Esophagus squamous epithelium (tissue), 4 donors: ENCODE measurements at regions not wholly inside any gene's neighbourhood (a gene's known extent, or its start where the extent isn't known, plus 50 kb on each side); places are given as distances from the start of the nearest gene placed in this dataset.

Experiments
- CTCF ChIP-seq, 6 experiments: fragments of 450-650 bp in 4 of 6; fragments of 200-600 bp in 2 of 6; sonication (generic) in 2 of 6; IDR thresholded peaks; one replicate each; pipeline ENCODE4 v1.5.1; 2016 to 2019; ENCODE audit warnings: antibody characterized with exemption in 6 of 6, mild to moderate bottlenecking in 4 of 6, moderate library complexity in 4 of 6
- POLR2A ChIP-seq, 4 donors: fragments of 450-650 bp; IDR thresholded peaks; one replicate each; pipeline ENCODE4 v1.6.1; 2017; ENCODE audit warnings: antibody characterized with exemption in 4 of 4, mild to moderate bottlenecking in 4 of 4, moderate library complexity in 3 of 4

DNA sequence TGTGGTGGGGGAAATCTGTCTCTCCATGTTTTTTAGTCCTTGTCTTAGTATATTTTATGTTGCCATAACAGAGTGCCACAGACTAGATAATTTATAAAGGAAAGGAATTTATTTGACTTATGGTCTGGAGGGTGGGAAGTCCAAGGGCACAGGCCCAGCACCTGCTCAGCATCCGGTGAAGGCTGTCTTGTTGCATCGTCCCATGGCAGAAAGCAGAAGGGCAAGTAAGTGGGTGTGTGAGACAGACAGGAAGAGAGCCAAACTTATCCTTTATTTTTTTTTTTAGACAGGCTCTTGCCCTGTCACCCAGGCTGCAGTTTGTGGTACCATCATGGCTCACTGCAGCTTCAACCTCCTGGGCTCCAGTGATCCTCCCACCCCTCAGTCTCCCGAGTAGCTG lies 98.1 kb downstream of the HS1BP3 start:
- TF ChIP-seq CTCF (IDR thresholded peaks at IDR 0.05) (no peak), POLR2A (IDR thresholded peaks at IDR 0.05) (no peak)
